ENCODE measurements at regions not wholly inside any gene's neighbourhood (a gene's known extent, or its start where the extent isn't known, plus 50 kb on each side); places are given as distances from the start of the nearest gene placed in this dataset.

- no peaks in the 10 kb centered on the region for H3K27me3 ChIP-seq (replicated peaks; ENCODE audit: insufficient read depth, low read length)
- peaks cover 39% of the 10 kb centered on the region for H3F3A ChIP-seq (ENCODE audit: insufficient read depth, low read length)
- peaks cover 42% of the 10 kb centered on the region for H3K4me1 ChIP-seq (ENCODE audit: low read length)
- no peak overlapping the region for H2AFZ ChIP-seq (ENCODE audit: low read length)
- H3K27ac ChIP-seq (ENCODE audit: low read length): no peak overlapping the region
- H3K9me2 ChIP-seq (replicated peaks; ENCODE audit: insufficient read depth, low read length): no peaks in the 10 kb centered on the region
- no peaks in the 10 kb centered on the region for H4K20me1 ChIP-seq (ENCODE audit: insufficient read depth, low read length)
- peaks cover 22% of the 10 kb centered on the region for H3K36me3 ChIP-seq (replicated peaks; ENCODE audit: insufficient read depth, low read length)
- no peak overlapping the region for H3K9ac ChIP-seq (ENCODE audit: low read length)
- no peak overlapping the region for H3K4me3 ChIP-seq (ENCODE audit: low read length)
- H3K79me2 ChIP-seq (ENCODE audit: low read length): 0 out of 2 replicates have a peak, but pooled peaks cover 5% of the 10 kb centered on the region
- TF ChIP-seq EZH2 (optimal IDR thresholded peaks at IDR 0.05; ENCODE audit: low read depth, low read length) (no peak), EZH2phosphoT487 (IDR thresholded peaks at IDR 0.05; ENCODE audit: low read length) (no peak), CTCF (IDR thresholded peaks at IDR 0.05; ENCODE audit: low read length) (no peak)
- H3K9me3 ChIP-seq (replicated peaks; ENCODE audit: insufficient read depth, low read length): no peaks in the 10 kb centered on the region
- no peak for DNase-seq
- H3K4me2 ChIP-seq (ENCODE audit: low read depth, low read length): no peak overlapping the region
Observed at GRCh38 chr1:239909898-239910297, 181.8 kb upstream of the FMN2 start.

GRCh38 chr1:239912471-239912870 is 179.2 kb upstream of the FMN2 start:
- peaks cover 17% of the 10 kb centered on the region for H3K36me3 ChIP-seq (replicated peaks; ENCODE audit: insufficient read depth, low read length)
- TF ChIP-seq CTCF (IDR thresholded peaks at IDR 0.05; ENCODE audit: low read length): no peak
- no peak for TF ChIP-seq EZH2phosphoT487 (IDR thresholded peaks at IDR 0.05; ENCODE audit: low read length)
- TF ChIP-seq EZH2 (optimal IDR thresholded peaks at IDR 0.05; ENCODE audit: low read depth, low read length): no peak
- H2AFZ ChIP-seq (ENCODE audit: low read length): peak overlapping the region; percentile 25
- no peaks in the 10 kb centered on the region for H3K9me3 ChIP-seq (replicated peaks; ENCODE audit: insufficient read depth, low read length)
- no peaks in the 10 kb centered on the region for H4K20me1 ChIP-seq (ENCODE audit: insufficient read depth, low read length)
- H3K27ac ChIP-seq (ENCODE audit: low read length): peak overlapping the region; percentile 94
- H3K27me3 ChIP-seq (replicated peaks; ENCODE audit: insufficient read depth, low read length): no peaks in the 10 kb centered on the region
- H3K4me2 ChIP-seq (ENCODE audit: low read depth, low read length): peak overlapping the region; percentile 85
- H3K4me1 ChIP-seq (ENCODE audit: low read length): peaks cover 61% of the 10 kb centered on the region
- peak overlapping the region; percentile 50 for H3K4me3 ChIP-seq (ENCODE audit: low read length)
- 0 out of 2 replicates have a peak, but pooled peaks cover 5% of the 10 kb centered on the region for H3K79me2 ChIP-seq (ENCODE audit: low read length)
- H3K9me2 ChIP-seq (replicated peaks; ENCODE audit: insufficient read depth, low read length): no peaks in the 10 kb centered on the region
- peaks cover 52% of the 10 kb centered on the region for H3F3A ChIP-seq (ENCODE audit: insufficient read depth, low read length)
- peak; percentile 49 for DNase-seq
- peak overlapping the region; percentile 75 for H3K9ac ChIP-seq (ENCODE audit: low read length)

GRCh38 chr1:239913141-239913585 is 178.5 kb upstream of the FMN2 start:
- Histone ChIP-seq H3K4me1 (ENCODE audit: low read length) (peaks cover 64% of the 10 kb centered on the region), H3K9ac (ENCODE audit: low read length) (peak overlapping the region; percentile 75), H2AFZ (ENCODE audit: low read length) (0 out of 2 replicates have a peak overlapping the region, but pooled peaks have one; percentile 14), H4K20me1 (ENCODE audit: insufficient read depth, low read length) (no peaks in the 10 kb centered on the region), H3K4me2 (ENCODE audit: low read depth, low read length) (peak overlapping the region; percentile 85), H3K9me2 (replicated peaks; ENCODE audit: insufficient read depth, low read length) (no peaks in the 10 kb centered on the region), H3K27ac (ENCODE audit: low read length) (peak overlapping the region; percentile 94), H3K27me3 (replicated peaks; ENCODE audit: insufficient read depth, low read length) (no peaks in the 10 kb centered on the region), H3K79me2 (ENCODE audit: low read length) (0 out of 2 replicates have a peak, but pooled peaks cover 5% of the 10 kb centered on the region), H3F3A (ENCODE audit: insufficient read depth, low read length) (peaks cover 52% of the 10 kb centered on the region), H3K36me3 (replicated peaks; ENCODE audit: insufficient read depth, low read length) (peaks cover 10% of the 10 kb centered on the region), H3K4me3 (ENCODE audit: low read length) (peak overlapping the region; percentile 50), H3K9me3 (replicated peaks; ENCODE audit: insufficient read depth, low read length) (no peaks in the 10 kb centered on the region)
- TF ChIP-seq EZH2 (optimal IDR thresholded peaks at IDR 0.05; ENCODE audit: low read depth, low read length): no peak
- TF ChIP-seq CTCF (IDR thresholded peaks at IDR 0.05; ENCODE audit: low read length): no peak
- no peak for TF ChIP-seq EZH2phosphoT487 (IDR thresholded peaks at IDR 0.05; ENCODE audit: low read length)
- DNase-seq: peak; percentile 91
